ENCODE measurements at regions not wholly inside any gene's neighbourhood (a gene's known extent, or its start where the extent isn't known, plus 50 kb on each side); places are given as distances from the start of the nearest gene placed in this dataset.
"Not testable (repeated sequence)": the region's sequence is repeated elsewhere in the genome, so short reads cannot be mapped to it uniquely, and the experiment has no call there.

- H3K36me3 ChIP-seq; H3K4me3 ChIP-seq; H3K9me3 ChIP-seq; intact Hi-C loops (cut with DNase I; ENCODE audit: low total_unique reads); H3K27ac ChIP-seq; DNase-seq; H3K27me3 ChIP-seq; H3K4me1 ChIP-seq: not testable (repeated sequence)
Observed at GRCh38 chr14:105675433-105675832, 149.1 kb downstream of the TMEM121 start.

GRCh38 chr14:105675905-105676670, 149.7 kb downstream of the TMEM121 start:
- H3K27ac ChIP-seq; intact Hi-C loops (cut with DNase I; ENCODE audit: low total_unique reads); DNase-seq; H3K4me1 ChIP-seq; H3K4me3 ChIP-seq; H3K36me3 ChIP-seq; H3K9me3 ChIP-seq; H3K27me3 ChIP-seq: not testable (repeated sequence)

- H3K27me3 ChIP-seq; H3K4me3 ChIP-seq; H3K36me3 ChIP-seq; intact Hi-C loops (cut with DNase I; ENCODE audit: low total_unique reads); H3K9me3 ChIP-seq; DNase-seq; H3K27ac ChIP-seq; H3K4me1 ChIP-seq: not testable (repeated sequence)
Observed at GRCh38 chr14:105678057-105678456, 151.7 kb downstream of the TMEM121 start.

GRCh38 chr14:105678996-105679958, 152.9 kb downstream of the TMEM121 start:
- H3K4me1 ChIP-seq; H3K9me3 ChIP-seq; H3K36me3 ChIP-seq; DNase-seq; H3K27ac ChIP-seq; H3K4me3 ChIP-seq; intact Hi-C loops (cut with DNase I; ENCODE audit: low total_unique reads); H3K27me3 ChIP-seq: not testable (repeated sequence)

GRCh38 chr14:105679959-105680735, 153.8 kb downstream of the TMEM121 start:
- H3K36me3 ChIP-seq; H3K27me3 ChIP-seq; H3K4me1 ChIP-seq; H3K9me3 ChIP-seq; H3K4me3 ChIP-seq; intact Hi-C loops (cut with DNase I; ENCODE audit: low total_unique reads); H3K27ac ChIP-seq; DNase-seq: not testable (repeated sequence)

GRCh38 chr14:105680736-105681098, 154.3 kb downstream of the TMEM121 start:
- H3K9me3 ChIP-seq; intact Hi-C loops (cut with DNase I; ENCODE audit: low total_unique reads); H3K36me3 ChIP-seq; H3K4me3 ChIP-seq; H3K4me1 ChIP-seq; DNase-seq; H3K27me3 ChIP-seq; H3K27ac ChIP-seq: not testable (repeated sequence)

- DNase-seq; H3K9me3 ChIP-seq; H3K4me3 ChIP-seq; H3K27me3 ChIP-seq; H3K27ac ChIP-seq; H3K4me1 ChIP-seq; H3K36me3 ChIP-seq; intact Hi-C loops (cut with DNase I; ENCODE audit: low total_unique reads): not testable (repeated sequence)
Observed at GRCh38 chr14:105681606-105682185, 155.3 kb downstream of the TMEM121 start.

- H3K4me1 ChIP-seq; H3K4me3 ChIP-seq; H3K27me3 ChIP-seq; H3K36me3 ChIP-seq; DNase-seq; intact Hi-C loops (cut with DNase I; ENCODE audit: low total_unique reads); H3K27ac ChIP-seq; H3K9me3 ChIP-seq: not testable (repeated sequence)
Observed at GRCh38 chr14:105682442-105682841, 156.1 kb downstream of the TMEM121 start.
